GM18951 (cell line): ENCODE measurements at regions not wholly inside any gene's neighbourhood (a gene's known extent, or its start where the extent isn't known, plus 50 kb on each side); places are given as distances from the start of the nearest gene placed in this dataset.

Experiments
- POLR2A ChIP-seq: IDR thresholded peaks from 4 replicates; pipeline ENCODE4 v1.6.1; 2011; ENCODE audit warnings: mild to moderate bottlenecking; ENCODE audit not compliant: insufficient read length, insufficient read depth; ENCODE audit errors: extremely low read depth
- in situ Hi-C: fragments of 300-500 bp; cut with MboI; formaldehyde crosslinking; loops from one replicate; pipeline ENCODE4 v1.12.0; 2022; ENCODE audit warnings: low sequenced_read_pairs, mixed read lengths, inconsistent platforms; ENCODE audit not compliant: unreplicated experiment

DNA sequence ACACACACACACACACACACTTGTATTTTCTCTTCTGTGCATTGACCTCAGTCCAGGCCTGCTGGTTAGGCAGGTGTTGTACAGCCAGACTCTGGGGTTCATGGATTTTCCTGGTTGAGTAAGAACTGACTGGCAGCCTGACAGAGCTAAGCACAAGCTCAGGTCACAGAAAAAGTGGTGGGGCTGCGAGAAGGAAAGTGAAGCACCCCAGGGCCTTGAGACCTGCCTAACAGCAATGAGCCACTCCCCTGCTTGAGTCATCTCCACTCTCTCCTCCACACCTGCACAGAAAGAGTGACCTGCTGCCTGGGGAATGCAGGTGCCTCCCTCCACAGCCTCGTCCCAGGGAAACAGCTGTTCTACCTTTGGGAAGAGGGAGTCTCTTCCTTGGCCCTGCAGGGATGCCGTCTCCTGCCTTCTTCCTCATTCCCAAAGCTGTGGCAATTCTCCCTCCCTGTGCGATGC lies 91.4 kb upstream of the LGALSL start:
- no peak for TF ChIP-seq POLR2A
- in situ Hi-C loops = no loop called here

DNA sequence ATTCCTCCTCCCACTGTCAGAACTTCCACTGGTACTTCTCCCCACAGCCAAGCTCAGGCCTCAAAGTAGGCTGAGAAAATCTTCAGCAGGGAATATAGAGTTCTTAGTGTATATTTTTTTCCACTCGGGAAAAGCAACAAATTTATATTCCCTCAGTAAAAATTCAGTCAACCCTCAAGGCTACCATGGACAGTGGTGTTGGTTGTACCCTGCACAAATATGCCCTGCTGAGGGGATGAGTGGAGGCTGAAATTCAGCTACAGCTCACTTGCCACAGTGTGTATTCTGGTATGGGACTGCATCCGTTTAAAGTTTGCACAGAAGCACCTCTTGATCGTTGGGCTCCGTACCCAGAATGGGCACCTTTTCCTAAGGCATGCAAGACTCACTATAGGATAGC lies 90.8 kb upstream of the LGALSL start:
- TF ChIP-seq POLR2A = no peak
- in situ Hi-C loops = no loop called here

- in situ Hi-C loops = no loop called here
- TF ChIP-seq POLR2A = no peak
Measured at GRCh38 chr2:64363848-64364247, 90.1 kb upstream of the LGALSL start.

DNA sequence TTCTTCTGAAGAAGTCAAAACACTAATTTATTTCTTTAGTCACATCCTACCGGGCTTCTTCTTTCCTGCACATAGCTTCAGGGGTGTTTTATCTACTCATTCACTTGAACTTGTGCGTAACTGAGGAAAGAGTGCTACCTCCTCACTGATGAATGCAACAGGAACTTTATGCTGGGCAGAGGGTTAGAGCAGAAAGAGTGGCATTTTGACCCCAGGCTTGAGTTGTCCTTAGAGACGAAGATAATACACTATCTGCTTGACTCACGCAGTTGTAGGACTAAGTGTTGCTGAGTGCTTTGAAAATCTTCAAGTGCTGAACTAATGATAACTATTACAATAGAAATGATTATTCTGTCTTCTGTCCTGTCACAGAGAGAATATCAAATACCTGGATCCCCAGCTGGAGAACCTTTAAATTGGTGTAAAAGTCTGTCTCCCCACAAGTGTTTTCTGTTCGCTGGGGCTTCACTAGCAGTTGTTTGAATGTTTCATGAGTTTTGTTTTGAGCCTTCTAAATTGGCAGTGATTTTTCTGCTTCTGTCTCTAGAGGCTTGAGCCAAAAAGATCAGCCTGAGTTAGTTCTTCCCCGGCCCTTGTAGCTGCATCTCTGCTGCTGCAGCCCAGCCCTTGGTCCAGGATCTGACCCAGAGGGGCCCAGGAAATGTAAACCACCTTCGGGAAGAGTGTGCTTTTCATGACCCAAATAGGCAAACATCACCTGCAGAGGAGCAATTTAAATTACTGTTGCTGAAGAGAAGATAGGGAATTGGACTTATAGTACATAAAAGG lies 86.3 kb upstream of the LGALSL start:
- in situ Hi-C loops = no loop called here
- TF ChIP-seq POLR2A = no peak

DNA sequence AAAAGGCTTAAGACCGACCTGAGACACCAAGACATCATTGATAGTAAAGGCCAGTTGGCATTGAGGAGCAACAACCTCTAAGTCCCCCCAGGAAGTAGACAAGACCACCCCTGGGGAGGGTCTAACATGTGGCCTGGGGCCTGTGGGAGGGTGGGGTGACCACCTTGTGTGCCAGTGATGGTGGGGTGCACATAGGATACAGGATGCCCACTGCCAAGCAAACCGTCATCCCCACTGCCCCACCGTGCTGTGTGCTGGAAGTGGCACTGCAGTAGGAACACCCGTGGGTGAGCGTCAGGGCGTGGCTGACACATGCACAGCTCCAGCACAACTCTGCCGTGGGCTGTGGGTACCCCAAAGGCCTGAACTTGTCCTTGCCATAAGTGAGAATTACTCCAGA lies 84.3 kb upstream of the LGALSL start:
- in situ Hi-C loops = no loop called here
- TF ChIP-seq POLR2A = no peak

DNA sequence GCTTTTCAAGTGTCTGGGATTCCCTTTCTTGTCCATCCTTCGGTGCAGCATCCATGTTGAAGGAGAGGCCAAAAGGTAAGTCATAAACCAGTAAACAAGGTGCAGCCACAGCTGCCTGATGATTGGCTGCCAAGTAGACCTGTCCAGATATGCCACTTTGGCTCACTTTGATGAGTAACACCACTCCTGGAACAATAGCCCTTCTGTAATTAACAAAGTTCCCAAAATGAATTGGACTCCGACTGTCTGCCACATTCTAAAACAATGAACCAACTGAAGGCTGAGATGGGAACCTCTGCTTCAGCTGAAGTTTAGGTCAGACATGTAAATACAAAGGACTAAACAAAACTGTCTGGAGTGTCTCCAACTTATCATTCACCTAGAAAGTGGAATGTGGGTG lies 82.2 kb upstream of the LGALSL start:
- in situ Hi-C loops = no loop called here
- no peak for TF ChIP-seq POLR2A

DNA sequence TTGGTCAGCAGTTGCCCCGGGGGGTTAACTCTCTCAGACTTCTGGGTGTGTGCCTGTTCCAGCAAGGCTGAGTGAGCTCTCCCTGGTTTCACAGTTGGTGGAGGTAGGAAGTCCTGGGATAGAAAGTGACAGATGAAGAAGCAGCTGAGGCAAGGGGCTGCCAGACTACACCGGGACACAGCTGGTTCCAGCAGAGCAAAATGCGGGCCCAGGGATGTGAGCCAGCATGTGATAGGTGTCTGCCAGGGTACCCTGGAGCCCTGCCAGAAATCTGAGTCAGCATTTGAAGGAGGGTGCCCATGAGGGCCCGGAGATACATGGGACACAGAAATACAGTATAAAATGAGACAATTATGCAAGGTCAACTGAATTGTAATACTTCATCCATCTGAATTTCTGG lies 79.3 kb upstream of the LGALSL start:
- TF ChIP-seq POLR2A = no peak
- in situ Hi-C loops = no loop called here

DNA sequence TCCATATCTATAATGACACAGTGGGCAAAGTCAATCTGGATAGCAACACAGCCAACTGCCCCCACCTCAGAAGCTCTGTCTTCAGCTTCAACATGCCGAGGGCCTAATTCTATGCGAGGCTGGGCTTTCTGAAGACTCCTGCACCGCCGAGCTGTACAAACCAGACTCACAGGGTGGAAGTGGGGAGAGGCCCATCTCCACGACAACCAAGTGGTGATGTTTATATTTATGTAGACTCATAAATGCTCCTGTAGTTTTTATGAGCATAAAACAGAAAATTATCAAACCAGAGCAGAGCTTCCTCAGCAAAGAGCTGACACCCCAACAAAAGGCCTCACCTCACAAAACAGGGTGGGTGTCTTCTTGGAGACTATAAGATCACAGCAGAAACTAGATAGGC lies 77.0 kb upstream of the LGALSL start:
- in situ Hi-C loops = no loop called here
- TF ChIP-seq POLR2A = no peak

- no peak for TF ChIP-seq POLR2A
- in situ Hi-C loops = no loop called here
Measured at GRCh38 chr2:64379186-64379585, 74.8 kb upstream of the LGALSL start.

DNA sequence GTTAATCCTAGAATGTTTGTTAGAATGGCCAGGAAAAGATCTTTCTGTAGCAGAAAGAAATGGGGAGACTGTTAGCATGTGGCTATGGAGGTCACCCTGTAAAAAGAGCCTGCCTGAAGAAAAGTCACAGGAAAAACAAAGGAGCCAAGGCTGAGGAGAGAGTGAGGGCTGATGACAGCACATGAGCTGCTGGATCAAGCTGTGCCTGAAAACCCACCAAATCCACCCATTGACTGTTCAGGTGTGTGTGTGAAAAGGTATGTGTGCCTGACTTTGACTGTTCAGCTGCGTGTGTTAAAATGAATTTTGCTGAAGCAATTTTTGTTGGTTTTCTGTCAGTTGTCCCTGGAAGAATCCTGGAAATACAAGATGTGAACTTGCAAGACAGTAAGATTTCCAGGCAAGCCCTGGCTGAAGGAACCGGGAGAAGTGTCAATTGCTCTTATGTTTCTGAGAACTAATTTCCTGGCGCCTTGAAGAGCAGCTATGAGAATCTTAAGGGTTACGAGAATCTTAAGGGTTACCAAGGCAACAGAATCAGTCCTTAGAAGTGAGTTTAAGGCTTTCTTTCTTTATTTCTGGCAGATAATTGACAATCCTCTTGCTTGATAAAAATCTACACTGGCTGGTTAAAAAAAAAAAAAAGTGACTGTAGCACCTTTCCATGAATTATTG lies 73.0 kb upstream of the LGALSL start:
- TF ChIP-seq POLR2A = no peak
- in situ Hi-C loops = no loop called here

GRCh38 chr2:64383016-64383591 lies 70.9 kb upstream of the LGALSL start:
- no peak for TF ChIP-seq POLR2A

GRCh38 chr2:64383881-64384280 lies 70.1 kb upstream of the LGALSL start:
- TF ChIP-seq POLR2A = no peak
- in situ Hi-C loops = no loop called here

More at GRCh38 chr2:64383016-64383591, 70.9 kb upstream of the LGALSL start:
- in situ Hi-C loops = no loop called here

DNA sequence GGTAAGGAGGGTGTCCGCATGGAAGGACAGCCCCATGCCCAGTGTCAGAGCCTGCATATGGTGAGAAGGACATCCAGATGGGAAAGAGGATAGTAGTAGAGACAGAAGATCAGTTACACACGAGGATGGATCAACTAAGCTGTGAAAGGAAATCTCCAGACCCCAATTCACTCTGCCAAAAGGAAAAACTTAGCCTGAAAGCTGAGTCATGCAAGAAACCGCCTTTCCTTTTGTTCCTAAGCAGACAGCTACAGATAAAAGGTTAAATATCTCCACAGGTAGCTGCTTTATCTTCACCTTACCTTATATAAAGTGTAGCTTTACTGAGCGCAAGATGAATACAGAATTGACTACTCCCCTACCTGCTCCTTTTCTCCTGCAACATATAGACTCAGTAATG lies 67.3 kb upstream of the LGALSL start:
- in situ Hi-C loops = no loop called here
- no peak for TF ChIP-seq POLR2A

- no peak for TF ChIP-seq POLR2A
- in situ Hi-C loops = no loop called here
Measured at GRCh38 chr2:64390586-64390985, 63.4 kb upstream of the LGALSL start.
